Activated CD8-positive, alpha-beta memory T cell treated with anti-CD3 and anti-CD28 coated beads, Interleukin-2, amount 50 U/mL, for 4 hours (primary cell): ENCODE measurements at regions not wholly inside any gene's neighbourhood (a gene's known extent, or its start where the extent isn't known, plus 50 kb on each side); places are given as distances from the start of the nearest gene placed in this dataset.
"Not testable (repeated sequence)": the region's sequence is repeated elsewhere in the genome, so short reads cannot be mapped to it uniquely, and the experiment has no call there.

Experiments used
- DNase-seq: peaks from one replicate; pipeline ENCODE4 v3.0.0-alpha.2; 2020

GRCh38 chr21:17388226-17388625 lies 124.6 kb upstream of the CXADR start:
- no peak for DNase-seq

GRCh38 chr21:17389311-17389710 lies 123.5 kb upstream of the CXADR start:
- no peak for DNase-seq

GRCh38 chr21:17390569-17390968 lies 122.3 kb upstream of the CXADR start:
- DNase-seq: no peak

GRCh38 chr21:17391811-17392340 lies 121.0 kb upstream of the CXADR start:
- DNase-seq: no peak

- no peak for DNase-seq
These were observed 119.4 kb upstream of the CXADR start for GRCh38 chr21:17393413-17393812.

GRCh38 chr21:17396948-17397347 lies 115.9 kb upstream of the CXADR start:
- no peak for DNase-seq

GRCh38 chr21:17397703-17398102 lies 115.1 kb upstream of the CXADR start:
- no peak for DNase-seq

- DNase-seq: not testable (repeated sequence)
These were observed 113.9 kb upstream of the CXADR start for GRCh38 chr21:17398954-17399353.

- no peak for DNase-seq
These were observed 109.9 kb upstream of the CXADR start for GRCh38 chr21:17402937-17403336.

- DNase-seq: no peak
These were observed 106.6 kb upstream of the CXADR start for GRCh38 chr21:17406202-17406601.

GRCh38 chr21:17414766-17415165 lies 98.1 kb upstream of the CXADR start:
- no peak for DNase-seq

GRCh38 chr21:17416139-17416538 lies 96.7 kb upstream of the CXADR start:
- no peak for DNase-seq

GRCh38 chr21:17422931-17423330 lies 89.9 kb upstream of the CXADR start:
- DNase-seq: no peak

GRCh38 chr21:17427157-17427556 lies 85.7 kb upstream of the CXADR start:
- no peak for DNase-seq

- DNase-seq: no peak
These were observed 84.9 kb upstream of the CXADR start for GRCh38 chr21:17427831-17428483.

GRCh38 chr21:17428484-17428869 lies 84.4 kb upstream of the CXADR start:
- no peak for DNase-seq

- DNase-seq: no peak
These were observed 83.9 kb upstream of the CXADR start for GRCh38 chr21:17428980-17429379.

GRCh38 chr21:17429936-17430335 lies 82.9 kb upstream of the CXADR start:
- DNase-seq: no peak

- DNase-seq: no peak
These were observed 80.1 kb upstream of the CXADR start for GRCh38 chr21:17432732-17433057.

- DNase-seq: no peak
These were observed 79.1 kb upstream of the CXADR start for GRCh38 chr21:17433730-17434129.

GRCh38 chr21:17435565-17436543 lies 77.0 kb upstream of the CXADR start:
- DNase-seq: no peak

- DNase-seq: no peak
These were observed 76.2 kb upstream of the CXADR start for GRCh38 chr21:17436626-17437111.

- no peak for DNase-seq
These were observed 74.2 kb upstream of the CXADR start for GRCh38 chr21:17438635-17439034.

- DNase-seq: no peak
These were observed 71.9 kb upstream of the CXADR start for GRCh38 chr21:17440969-17441368.
